MM.1S (cell line): ENCODE measurements at regions not wholly inside any gene's neighbourhood (a gene's known extent, or its start where the extent isn't known, plus 50 kb on each side); places are given as distances from the start of the nearest gene placed in this dataset.

Experiments used
- DNase-seq: peaks from one replicate; pipeline ENCODE4 v3.0.0-alpha.2; 2015
- H2AFZ ChIP-seq: fragments of 300-600 bp; sonication (generic); 2 replicates; pipeline ENCODE4 v1.6.0; 2016; ENCODE audit warnings: antibody characterized with exemption, low read length
- H3F3A ChIP-seq: fragments of 300-600 bp; sonication (generic); 2 replicates; pipeline ENCODE4 v1.6.1; 2016; ENCODE audit warnings: mild to moderate bottlenecking, antibody characterized with exemption, low read length, moderate library complexity, mixed read lengths; ENCODE audit not compliant: insufficient read depth
- H3K27ac ChIP-seq: fragments of 300-600 bp; sonication (generic); 2 replicates; pipeline ENCODE4 v1.5.1; 2016; ENCODE audit warnings: mild to moderate bottlenecking, low read length
- H3K27me3 ChIP-seq: fragments of 300-600 bp; sonication (generic); replicated peaks from 2 replicates; pipeline ENCODE4 v1.6.0; 2016; ENCODE audit warnings: low read length; ENCODE audit not compliant: insufficient read depth
- H3K36me3 ChIP-seq: fragments of 300-600 bp; sonication (generic); replicated peaks from 2 replicates; pipeline ENCODE4 v1.6.1; 2016; ENCODE audit warnings: mild to moderate bottlenecking, low read length, mixed read lengths; ENCODE audit not compliant: insufficient read depth
- H3K4me1 ChIP-seq: fragments of 300-600 bp; sonication (generic); 2 replicates; pipeline ENCODE4 v1.6.1; 2016; ENCODE audit warnings: low read length, mixed read lengths
- H3K4me2 ChIP-seq: fragments of 300-600 bp; sonication (generic); 2 replicates; pipeline ENCODE4 v1.6.0; 2016; ENCODE audit warnings: low read depth, low read length
- H3K4me3 ChIP-seq: fragments of 300-600 bp; sonication (generic); 2 replicates; pipeline ENCODE4 v1.5.1; 2016; ENCODE audit warnings: low read length, mixed read lengths
- H3K79me2 ChIP-seq: fragments of 300-600 bp; sonication (generic); 2 replicates; pipeline ENCODE4 v1.6.1; 2016; ENCODE audit warnings: mixed run types, low read length, mixed read lengths
- H3K9ac ChIP-seq: fragments of 300-600 bp; sonication (generic); 2 replicates; pipeline ENCODE4 v1.6.1; 2016; ENCODE audit warnings: low read length, mixed read lengths
- H3K9me2 ChIP-seq: fragments of 300-600 bp; sonication (generic); replicated peaks from 2 replicates; pipeline ENCODE4 v1.6.1; 2016; ENCODE audit warnings: mild to moderate bottlenecking, low read length, mixed read lengths; ENCODE audit not compliant: insufficient read depth
- H3K9me3 ChIP-seq: fragments of 300-600 bp; sonication (generic); replicated peaks from 2 replicates; pipeline ENCODE4 v1.6.1; 2016; ENCODE audit warnings: mild to moderate bottlenecking, low read length, mixed read lengths; ENCODE audit not compliant: insufficient read depth
- H4K20me1 ChIP-seq: fragments of 300-600 bp; sonication (generic); 2 replicates; pipeline ENCODE4 v1.6.1; 2016; ENCODE audit warnings: mild to moderate bottlenecking, low read length, moderate library complexity, mixed read lengths; ENCODE audit not compliant: insufficient read depth
- CTCF ChIP-seq: fragments of 300-600 bp; sonication (generic); IDR thresholded peaks from 2 replicates; pipeline ENCODE4 v1.5.1; 2016; ENCODE audit warnings: antibody characterized with exemption, low read length, mixed read lengths
- EZH2 ChIP-seq: fragments of 300-600 bp; sonication (generic); optimal IDR thresholded peaks from 2 replicates; pipeline ENCODE3; 2017; ENCODE audit warnings: low read depth, mild to moderate bottlenecking, antibody characterized with exemption, low read length, mixed read lengths
- EZH2phosphoT487 ChIP-seq: fragments of 300-600 bp; sonication (generic); IDR thresholded peaks from 2 replicates; pipeline ENCODE4 v1.6.1; 2018; ENCODE audit warnings: antibody characterized with exemption, low read length

- TF ChIP-seq EZH2phosphoT487 (no peak), EZH2 (no peak), CTCF (no peak)
- DNase-seq = no peak
- H3K9me2 ChIP-seq = no peaks in the 10 kb centered on the region
- H3K36me3 ChIP-seq = no peaks in the 10 kb centered on the region
- no peak overlapping the region for H3K27ac ChIP-seq
- H3K9ac ChIP-seq = no peak overlapping the region
- no peak overlapping the region for H3K4me3 ChIP-seq
- no peaks in the 10 kb centered on the region for H3K27me3 ChIP-seq
- H3K79me2 ChIP-seq = no peaks in the 10 kb centered on the region
- H2AFZ ChIP-seq = no peak overlapping the region
- H3F3A ChIP-seq = no peaks in the 10 kb centered on the region
- H3K4me1 ChIP-seq = no peaks in the 10 kb centered on the region
- no peaks in the 10 kb centered on the region for H3K9me3 ChIP-seq
- no peaks in the 10 kb centered on the region for H4K20me1 ChIP-seq
- H3K4me2 ChIP-seq = no peak overlapping the region
Observed at GRCh38 chr1:212205843-212206242, 79.4 kb upstream of the PPP2R5A start.

GRCh38 chr1:212207118-212207517 lies 78.1 kb upstream of the PPP2R5A start:
- DNase-seq = no peak
- Histone ChIP-seq H3K4me1 (no peaks in the 10 kb centered on the region), H2AFZ (no peak overlapping the region), H3K4me3 (no peak overlapping the region), H3K79me2 (no peaks in the 10 kb centered on the region), H3K36me3 (no peaks in the 10 kb centered on the region), H3K9me3 (no peaks in the 10 kb centered on the region), H3K4me2 (no peak overlapping the region), H4K20me1 (no peaks in the 10 kb centered on the region), H3K27ac (no peak overlapping the region), H3K9ac (no peak overlapping the region), H3K9me2 (no peaks in the 10 kb centered on the region), H3K27me3 (no peaks in the 10 kb centered on the region), H3F3A (no peaks in the 10 kb centered on the region)
- TF ChIP-seq CTCF (no peak), EZH2 (no peak), EZH2phosphoT487 (no peak)

DNA sequence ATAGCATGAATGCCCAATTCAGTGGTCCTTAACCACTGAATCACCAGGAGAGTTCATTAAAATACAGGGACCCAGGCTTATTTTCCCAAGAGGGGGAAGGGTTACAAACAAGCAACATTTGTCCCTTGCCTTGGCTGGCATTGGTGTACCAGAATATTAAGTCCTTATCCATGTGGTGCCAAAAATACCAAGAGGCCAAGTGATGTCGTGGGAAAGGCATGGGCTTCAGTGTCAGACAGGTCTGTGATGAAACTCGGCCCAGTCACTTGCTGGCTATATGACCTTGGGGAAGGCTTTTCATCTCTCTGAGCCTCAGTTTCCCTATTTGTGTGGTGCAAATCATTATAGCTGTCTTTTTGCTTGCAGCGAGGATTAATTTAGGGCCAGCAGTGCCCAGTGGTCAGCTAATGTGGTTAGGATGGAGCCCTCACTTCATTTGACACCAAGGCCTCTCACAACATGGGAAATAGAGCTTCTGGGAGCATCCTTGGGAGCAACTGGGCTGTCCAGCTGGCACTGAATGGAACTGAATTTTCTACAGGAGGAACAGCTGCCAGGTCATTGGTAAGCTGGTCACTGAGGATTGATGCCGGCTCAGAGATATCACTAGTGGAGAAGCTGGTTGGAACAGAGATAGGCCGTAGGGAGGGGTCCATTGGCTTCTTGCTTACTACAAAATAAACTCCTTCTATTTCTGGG lies 77.2 kb upstream of the PPP2R5A start:
- Histone ChIP-seq H3K4me1 (no peaks in the 10 kb centered on the region), H3F3A (no peaks in the 10 kb centered on the region), H3K4me2 (no peak overlapping the region), H3K9me3 (no peaks in the 10 kb centered on the region), H3K27me3 (no peaks in the 10 kb centered on the region), H3K9me2 (no peaks in the 10 kb centered on the region), H3K9ac (no peak overlapping the region), H3K27ac (no peak overlapping the region), H3K4me3 (no peak overlapping the region), H2AFZ (no peak overlapping the region), H3K79me2 (no peaks in the 10 kb centered on the region), H4K20me1 (no peaks in the 10 kb centered on the region), H3K36me3 (no peaks in the 10 kb centered on the region)
- TF ChIP-seq EZH2phosphoT487 (no peak), CTCF (no peak), EZH2 (no peak)
- no peak for DNase-seq
